HG03097 (cell line): ENCODE measurements at regions not wholly inside any gene's neighbourhood (a gene's known extent, or its start where the extent isn't known, plus 50 kb on each side); places are given as distances from the start of the nearest gene placed in this dataset.
"Not testable (repeated sequence)": the region's sequence is repeated elsewhere in the genome, so short reads cannot be mapped to it uniquely, and the experiment has no call there.

Experiments used
- ATAC-seq: cut with Tn5 transposase; IDR thresholded peaks from one replicate; pipeline ENCODE4 v1.9.1; 2021; ENCODE audit not compliant: unreplicated experiment, low FRiP score

DNA sequence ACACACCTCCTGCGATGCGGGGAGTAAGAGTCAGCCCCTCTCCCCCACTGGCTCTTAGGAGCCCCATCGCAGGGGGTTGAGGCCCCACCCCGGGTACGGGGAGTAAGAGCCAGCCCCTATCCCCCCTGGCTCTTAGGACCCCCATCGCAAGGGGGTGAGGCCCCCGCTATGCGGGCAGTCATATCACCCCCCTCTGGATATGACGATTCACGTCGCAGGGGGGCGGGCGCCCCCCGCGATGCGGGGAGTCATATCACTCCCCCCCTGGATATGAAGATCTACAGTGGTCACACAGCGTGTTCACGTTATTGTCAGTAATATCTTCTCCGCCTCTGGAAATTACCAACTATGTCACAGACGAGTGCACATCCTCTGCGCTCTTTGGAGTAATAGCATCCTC is 61.1 kb downstream of the DEFB131A start:
- ATAC-seq: not testable (repeated sequence)

DNA sequence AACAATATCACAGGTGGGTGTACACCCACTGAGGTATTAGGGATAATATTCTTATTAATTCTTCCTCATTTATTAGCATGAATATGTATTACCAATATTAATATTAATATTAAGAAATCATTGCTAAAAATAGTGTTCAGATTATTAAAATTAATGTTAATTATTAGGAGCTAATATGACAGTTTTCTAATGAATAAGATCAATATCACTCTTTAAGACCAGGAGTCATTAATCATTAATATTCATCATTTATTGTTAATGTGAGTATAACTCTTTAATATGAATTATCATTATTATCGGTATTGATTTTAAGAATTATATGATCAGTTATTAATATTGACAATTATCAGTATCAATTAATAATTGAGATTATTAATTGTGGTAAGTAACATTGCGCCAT is 62.5 kb downstream of the DEFB131A start:
- ATAC-seq: not testable (repeated sequence)

DNA sequence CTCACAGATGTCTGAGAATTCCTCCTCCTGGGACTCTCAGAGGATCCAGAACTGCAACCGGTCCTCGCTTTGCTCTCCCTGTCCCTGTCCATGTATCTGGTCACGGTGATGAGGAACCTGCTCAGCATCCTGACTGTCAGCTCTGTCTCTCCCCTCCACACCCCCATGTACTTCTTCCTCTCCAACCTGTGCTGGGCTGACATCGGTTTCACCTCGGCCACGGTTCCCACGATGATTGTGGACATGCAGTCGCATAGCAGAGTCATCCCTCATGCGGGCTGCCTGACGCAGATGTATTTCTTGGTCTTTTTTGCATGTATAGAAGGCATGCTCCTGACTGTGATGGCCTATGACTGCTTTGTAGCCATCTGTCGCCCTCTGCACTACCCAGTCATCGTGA is 68.7 kb downstream of the DEFB131A start:
- ATAC-seq: not testable (repeated sequence)

DNA sequence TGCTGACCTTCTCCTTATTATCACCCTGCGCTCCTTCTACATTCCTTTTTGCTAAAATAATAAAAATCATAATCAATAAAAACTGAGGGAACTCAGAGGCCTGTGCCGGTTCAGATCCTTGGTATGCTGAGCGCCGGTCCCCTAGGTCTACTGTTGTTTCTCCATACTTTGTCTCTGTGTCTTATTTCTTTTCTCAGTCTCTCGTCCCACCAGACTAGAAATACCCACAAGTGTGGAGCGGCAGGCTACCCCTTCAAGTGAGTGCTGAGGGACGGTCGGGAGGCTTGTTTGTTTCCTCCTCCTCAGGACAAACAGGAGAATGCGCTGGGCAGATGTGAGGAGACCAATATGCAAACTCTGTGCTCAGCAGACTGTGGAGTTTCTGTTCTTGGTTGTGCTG is 75.4 kb downstream of the DEFB131A start:
- ATAC-seq: not testable (repeated sequence)

DNA sequence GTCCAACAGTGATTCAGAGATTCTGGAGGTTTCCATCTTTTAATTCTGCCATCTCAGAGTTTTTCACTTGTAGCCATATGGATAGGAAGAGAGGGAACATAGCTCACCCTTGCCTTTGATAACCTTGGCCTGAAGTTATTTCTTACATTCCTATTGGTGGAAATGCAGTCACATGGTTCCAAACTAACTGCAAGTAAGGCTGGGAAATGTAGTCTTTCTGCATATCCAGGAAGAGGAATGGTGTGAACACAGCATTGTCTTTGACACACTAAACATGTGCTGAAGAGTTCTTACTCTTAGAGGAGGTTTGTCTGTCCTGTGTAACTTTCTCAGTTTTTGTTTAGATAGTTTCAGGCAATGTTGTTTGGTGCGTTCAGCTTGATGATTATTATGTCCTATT is 78.7 kb downstream of the DEFB131A start:
- ATAC-seq: not testable (repeated sequence)

DNA sequence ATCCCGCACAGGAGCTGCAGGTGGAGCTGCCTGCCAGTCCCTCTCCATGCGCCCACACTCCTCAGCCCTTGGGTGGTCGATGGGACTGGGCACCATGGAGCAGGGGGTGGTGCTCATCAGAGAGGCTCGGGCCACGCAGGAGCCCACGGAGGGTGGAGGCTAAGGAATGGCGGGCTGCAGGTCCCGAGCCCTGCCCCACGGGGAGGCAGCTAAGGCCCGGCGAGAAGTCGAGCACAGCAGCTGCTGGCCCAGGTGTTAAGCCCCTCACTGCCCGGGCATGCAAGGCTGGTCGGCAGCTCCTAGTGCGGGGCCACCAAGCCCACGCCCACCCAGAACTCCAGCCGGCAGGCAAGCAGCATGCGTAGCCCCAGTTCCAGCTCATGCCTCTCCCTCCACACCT is 80.2 kb downstream of the DEFB131A start:
- ATAC-seq: not testable (repeated sequence)

DNA sequence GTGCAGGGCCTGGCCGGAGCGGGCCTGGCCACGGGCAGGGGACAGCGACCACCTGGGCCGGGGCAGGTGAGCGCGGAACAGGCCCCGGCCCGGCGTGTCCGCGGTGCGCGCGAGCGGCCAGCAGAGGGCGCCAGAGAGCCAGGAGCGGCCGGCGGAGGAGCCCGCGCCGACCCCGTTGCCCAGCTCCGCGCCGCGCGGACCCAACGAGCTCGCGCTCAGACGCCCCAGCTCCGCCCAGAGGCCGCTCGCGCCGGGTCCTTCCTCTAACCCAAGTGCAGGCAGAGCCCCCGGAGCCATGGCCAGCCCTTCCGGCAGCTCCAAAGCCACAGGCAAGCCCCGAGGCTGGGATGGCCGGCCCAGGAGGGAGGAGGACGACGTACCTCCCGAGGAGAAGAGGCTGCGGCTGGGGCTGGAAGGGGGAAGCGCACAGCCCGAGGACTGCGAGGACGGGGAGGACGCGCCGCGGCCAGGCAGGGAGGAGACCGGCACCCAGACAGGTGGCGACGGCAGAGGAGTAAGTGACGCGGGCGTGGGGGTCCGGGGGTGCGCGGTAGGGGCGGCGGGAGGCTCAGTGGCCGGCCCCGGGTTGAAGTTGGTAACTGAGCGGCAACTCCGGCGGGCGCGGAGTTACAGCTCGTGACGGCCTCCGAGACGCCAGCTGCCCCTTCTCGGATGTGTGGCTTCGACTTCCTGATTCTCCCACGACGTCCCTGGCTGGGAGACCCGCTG is 88.1 kb downstream of the DEFB131A start:
- ATAC-seq: not testable (repeated sequence)

DNA sequence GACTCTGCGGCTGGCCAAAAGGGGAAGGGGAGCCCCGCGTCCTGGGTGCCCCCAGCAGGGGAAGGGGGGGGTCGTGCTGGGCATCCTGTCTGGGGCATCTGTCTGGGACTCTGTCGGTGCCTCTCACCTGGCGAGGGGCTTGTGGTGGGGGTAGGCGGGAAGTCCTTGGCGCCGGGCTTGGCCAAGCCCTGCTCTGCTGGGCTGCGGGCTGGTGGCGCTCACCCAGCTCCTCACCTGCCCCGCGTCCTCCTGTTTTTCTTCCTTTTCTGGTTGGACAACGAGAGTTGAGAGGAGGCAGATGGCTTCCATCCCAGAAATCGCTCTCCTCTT is 88.6 kb downstream of the DEFB131A start:
- ATAC-seq: not testable (repeated sequence)

DNA sequence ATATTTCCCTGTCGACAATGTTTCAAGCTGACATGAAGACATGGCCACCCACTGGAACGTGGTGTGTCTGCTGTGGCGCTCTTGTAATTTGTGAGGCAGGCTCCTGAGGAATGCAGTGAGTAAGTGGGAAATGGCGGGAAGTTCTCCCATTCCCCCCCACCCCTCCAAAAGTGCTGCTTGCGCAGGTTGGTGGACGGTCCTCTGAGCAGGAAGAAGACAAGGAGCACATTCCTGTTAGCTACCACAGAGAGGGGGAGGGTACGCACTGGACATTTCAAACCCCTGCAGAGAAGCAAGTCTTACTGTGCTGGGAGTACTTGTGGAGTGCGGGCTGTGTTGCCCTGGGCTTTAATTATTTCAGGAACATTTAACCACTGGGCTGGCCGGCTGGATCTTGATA is 92.9 kb downstream of the DEFB131A start:
- ATAC-seq: not testable (repeated sequence)

DNA sequence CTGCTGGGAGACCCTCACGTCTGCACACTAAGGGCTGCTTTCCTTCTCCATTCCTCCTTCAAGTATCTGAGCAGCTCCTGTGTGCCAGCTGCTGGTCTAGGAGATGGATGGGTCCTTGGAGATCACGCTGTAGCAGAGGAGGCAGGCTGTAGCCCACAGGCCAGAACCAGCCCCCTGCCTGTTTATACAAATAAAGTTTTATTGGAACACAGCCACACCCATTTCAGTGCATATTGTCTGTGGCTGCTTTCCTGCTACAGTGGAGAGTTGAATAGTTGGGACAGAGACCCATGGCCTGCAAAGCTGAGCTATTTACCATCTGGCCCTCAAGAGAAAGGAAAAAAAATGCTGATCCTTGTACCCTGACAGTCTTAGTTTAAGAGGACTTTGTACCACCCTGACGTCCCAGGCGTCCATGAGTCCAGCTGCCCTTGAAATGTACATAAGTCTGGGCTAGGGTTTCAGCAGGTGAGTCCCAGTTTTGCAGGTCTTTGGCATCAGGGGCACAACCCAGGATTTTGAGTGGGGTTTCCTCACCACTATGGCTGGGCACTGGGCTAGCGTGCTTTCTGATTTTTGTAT is 95.8 kb downstream of the DEFB131A start:
- ATAC-seq: not testable (repeated sequence)

DNA sequence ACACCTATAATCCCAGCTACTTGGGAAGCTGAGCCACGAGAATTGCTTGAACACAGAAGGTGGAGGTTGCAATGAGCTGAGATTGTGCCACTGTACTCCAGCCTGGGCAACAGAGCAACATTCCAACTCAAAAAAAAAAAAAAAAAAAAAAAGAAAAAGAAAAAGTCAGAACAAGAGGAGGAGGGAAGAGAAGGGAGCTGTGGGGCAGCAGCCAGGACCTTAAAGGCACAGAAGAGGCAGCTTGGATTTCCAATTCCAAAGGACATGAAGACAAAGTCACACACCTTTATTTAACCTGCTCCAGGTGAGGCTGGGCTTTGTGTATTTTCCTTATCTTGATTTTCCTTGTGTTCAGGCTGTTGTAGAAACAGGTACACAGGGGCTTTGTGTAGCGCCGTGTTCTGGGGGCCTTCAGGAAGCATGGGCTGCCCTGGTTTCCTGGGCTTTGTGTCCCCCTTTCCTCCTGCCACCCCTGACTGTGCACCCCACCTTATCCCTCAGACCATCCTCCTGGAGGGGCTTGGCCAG is 97.2 kb downstream of the DEFB131A start:
- ATAC-seq: not testable (repeated sequence)

DNA sequence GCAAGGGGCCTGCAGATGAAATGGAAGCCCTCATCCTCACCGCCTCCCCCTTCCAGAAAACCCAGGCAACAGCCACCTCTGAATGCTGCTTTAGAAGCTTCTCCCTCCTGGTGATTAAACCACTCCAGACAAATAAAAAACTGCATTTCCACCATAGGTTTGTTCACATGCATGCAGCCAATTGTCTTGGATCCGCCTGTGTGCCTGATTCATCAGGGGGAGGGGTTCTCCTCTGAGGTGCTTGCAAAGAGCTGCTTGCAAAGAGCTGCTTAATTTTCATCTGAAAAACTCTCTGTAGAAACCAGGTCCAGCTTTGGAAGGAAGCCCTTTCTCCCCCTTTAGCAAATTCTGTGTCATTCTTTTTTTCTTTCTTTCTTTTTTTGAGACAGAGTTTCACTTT is 100.6 kb downstream of the DEFB131A start:
- not testable (repeated sequence) for ATAC-seq

DNA sequence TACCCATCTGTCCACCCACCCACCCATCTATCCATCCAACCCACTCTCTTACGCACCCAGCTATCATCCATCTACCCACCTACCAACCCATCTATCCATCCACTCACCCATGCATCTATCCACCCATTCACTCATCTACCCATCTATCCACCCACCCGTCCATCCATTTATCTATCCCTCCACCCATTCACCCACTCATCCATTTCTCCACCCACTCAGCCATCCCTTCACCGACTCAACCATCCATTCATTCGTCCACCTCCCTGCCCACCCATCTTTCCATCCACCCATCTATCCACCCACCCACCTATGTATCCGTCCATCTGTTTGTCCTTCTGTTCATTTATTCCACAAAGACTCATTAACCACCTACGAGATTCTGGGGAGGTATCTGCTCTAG is 103.3 kb downstream of the DEFB131A start:
- not testable (repeated sequence) for ATAC-seq

DNA sequence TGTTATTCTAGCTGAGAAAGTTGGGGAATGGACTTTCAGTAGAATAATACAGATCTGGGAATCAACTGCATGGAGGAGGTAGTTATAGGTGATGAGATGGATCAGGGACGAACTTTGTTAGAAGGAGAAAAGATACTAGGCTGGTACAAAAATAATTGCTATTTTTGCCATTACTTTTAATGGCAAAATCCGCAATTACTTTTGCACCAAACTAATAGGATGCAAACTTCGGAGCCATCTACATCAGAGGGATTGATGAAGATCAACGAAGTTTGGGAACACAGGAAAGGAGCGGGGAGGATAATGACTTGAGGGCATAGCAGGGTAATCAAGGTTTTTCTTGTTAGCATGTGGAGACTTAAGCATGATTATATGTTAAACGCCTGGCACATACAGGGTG is 111.9 kb downstream of the DEFB131A start:
- ATAC-seq: not testable (repeated sequence)

DNA sequence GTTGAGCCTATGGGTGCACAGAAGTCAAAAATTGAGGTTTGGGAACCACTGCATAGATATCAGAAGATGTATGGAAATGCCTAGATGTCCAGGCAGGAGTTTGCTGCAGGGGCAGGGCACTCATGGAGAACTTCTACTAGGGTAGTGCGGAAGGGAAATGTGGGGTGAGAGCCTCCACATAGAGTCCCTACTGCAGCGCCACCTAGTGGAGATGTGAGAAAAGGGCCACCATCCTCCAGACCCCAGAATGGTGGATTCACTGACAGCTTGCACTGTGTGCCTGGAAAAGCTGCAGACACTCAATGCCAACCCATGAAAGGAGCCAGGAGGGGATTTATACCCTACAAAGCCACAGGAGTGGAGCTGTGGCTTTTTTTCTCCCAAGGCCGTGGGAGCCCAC is 133.7 kb downstream of the DEFB131A start:
- not testable (repeated sequence) for ATAC-seq

DNA sequence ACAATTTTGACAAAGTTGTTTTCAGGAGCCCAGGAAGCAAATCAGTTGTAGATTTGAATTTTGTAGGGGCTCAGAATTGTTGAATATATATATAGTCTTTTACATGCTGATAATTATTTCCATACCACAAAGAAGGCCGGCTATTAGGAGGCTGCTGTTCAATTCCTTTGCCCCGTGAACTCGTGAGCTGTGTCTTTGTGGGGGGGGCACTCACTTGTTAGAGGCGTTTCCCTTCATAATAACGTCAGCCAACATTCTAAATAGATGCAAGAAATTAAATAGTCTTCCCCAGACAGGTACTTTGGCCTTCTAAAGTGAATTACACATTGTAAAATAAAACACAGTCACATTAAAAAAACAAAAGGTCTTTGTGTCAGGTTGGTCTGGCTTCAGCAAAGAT is 138.7 kb downstream of the DEFB131A start:
- not testable (repeated sequence) for ATAC-seq

DNA sequence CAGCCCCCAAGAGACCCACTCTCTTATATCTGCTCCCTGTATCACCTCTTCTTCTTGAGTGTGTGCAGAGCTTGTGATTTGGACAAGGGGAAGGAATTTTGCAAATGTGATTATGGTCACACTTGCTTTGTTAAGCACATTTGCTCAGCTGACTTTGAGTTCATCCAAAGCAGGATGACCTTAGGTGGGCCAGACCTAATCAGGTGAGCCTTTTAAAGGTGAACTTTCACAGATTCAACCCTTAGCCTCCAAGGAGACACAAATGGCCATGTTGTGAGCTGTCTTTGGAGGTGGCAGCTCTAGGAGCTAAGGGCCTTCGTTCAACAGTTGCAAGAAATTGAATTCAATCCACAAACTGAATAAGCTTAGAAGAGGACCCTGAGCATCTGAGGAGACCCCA is 147.8 kb downstream of the DEFB131A start:
- no peak for ATAC-seq

DNA sequence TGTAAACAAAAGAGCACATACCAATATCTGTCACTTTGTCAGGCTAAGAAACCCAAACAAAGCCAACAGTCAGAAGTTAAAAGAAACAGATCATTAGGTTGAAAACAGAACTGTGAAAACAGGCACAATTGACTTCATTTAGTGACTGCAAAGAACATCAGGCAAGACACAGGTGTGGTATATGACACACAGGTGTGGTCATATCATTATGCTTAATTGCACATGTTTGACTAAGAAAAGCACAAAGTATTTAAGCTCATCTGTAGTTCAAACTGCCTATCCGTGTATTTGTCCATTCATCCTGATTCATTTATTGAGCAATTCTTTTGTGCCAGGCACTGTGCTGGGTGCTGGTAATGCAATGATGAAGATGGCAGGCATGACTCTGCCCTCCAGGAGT is 150.7 kb downstream of the DEFB131A start:
- ATAC-seq: no peak

DNA sequence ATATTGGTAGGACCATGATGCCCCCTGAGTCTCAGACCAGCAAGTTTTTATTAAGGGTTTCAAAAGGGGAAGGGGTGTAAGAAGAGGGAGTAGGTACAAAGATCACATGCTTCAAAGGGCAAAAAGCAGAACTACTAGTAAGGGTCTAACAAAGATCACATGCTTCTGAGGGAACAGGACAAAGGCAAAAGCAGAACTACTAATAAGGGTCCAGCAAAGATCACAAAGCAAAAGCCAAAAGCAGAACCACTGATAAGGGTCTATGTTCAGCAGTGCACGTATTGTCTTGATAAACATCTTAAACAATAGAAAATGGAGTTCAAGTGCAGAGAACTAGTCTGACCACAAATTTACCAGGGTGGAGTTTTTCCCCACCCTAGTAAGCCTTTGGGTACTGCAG is 151.3 kb downstream of the DEFB131A start:
- not testable (repeated sequence) for ATAC-seq

DNA sequence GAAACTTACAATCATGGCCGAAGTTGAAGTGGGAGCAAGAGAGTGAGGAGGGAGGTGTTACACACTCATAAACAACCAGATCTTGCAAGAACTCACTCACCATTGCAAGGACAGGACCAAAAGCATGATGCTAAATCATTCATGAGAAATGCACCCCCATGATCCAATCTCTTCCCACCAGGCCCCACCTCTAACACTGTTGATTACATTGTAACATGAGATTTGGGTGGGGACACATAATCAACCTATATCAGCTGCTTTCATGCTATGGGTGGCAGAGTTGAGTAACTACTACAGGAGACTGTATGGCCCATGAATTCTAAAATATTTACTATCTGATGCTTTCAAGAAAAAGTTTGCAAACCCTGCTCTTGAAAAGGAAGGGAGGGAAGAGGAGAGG is 155.1 kb downstream of the DEFB131A start:
- no peak for ATAC-seq

DNA sequence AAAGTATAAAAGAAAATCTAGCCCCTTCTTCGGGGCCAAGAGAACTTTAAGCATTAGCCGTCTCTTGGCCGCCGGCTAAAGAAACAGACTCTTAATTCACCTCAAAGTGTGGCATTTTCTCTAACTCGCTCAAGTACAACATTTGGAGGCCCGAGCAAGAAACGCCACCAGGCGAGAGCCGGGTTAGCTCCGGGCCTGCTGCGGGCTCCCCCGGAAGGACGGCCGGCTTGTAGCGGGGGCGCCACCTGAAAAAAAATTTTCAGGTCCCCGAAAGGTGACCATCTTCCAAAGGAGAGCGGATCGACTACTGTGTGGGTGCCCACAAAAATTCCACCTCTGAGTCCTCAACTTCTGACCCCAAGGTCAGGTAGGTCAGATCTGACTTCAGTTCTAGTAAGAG is 156.0 kb downstream of the DEFB131A start:
- ATAC-seq: no peak

DNA sequence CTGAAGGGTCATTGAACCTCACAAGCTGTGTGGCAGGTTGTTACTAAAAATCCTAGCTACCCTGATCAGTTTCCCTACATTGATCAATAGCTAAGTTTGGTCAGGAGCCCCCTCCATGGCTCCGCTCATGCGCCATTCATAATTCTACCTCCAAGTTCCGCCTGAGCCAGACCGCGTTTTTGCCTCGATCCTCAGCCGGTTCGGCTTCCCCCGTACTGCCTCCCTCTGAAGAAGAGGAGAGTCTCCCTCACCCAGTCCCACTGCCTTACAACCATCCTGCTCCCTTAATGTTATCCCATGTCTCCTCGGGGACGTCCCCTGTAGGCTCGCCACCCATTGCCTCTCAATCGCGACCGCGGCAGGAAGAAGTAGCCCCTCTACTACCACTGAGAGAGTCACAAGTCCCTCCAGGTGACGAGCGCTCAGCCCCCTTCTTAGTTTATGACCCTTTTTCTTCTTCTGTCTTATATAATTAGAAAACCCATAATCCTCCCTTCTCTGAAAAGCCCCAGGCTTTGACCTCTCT is 158.2 kb downstream of the DEFB131A start:
- ATAC-seq: no peak
